HepG2 (cell line): ENCODE measurements at regions not wholly inside any gene's neighbourhood (a gene's known extent, or its start where the extent isn't known, plus 50 kb on each side); places are given as distances from the start of the nearest gene placed in this dataset.

Experiments
- ATAC-seq: fragments of 200-7000 bp; cut with Tn5 transposase; 3 replicates; pipeline ENCODE4 v1.9.1; 2020; ENCODE audit warnings: mild to moderate bottlenecking, moderate library complexity
- BruUV-seq: library from RNA; stranded (reverse); fragments of 400-500 nt; replicated peaks from 2 replicates; lab custom pipeline; 2021; lab: Mats Ljungman, UMichigan
- CTCF ChIA-PET: fragments of 300-600 bp; formaldehyde crosslinking; extraction: SDS; loops from one replicate; lab custom pipeline; 2021; ENCODE audit warnings: low total read pairs, inconsistent platforms, low intra/inter-chr PET ratio; lab: Yijun Ruan, JAX
- POLR2A ChIA-PET: fragments of 350-600 bp; sonication (Branson Sonifier 250); formaldehyde crosslinking; loops from one replicate; lab custom pipeline; 2020; ENCODE audit warnings: antibody characterized with exemption, inconsistent platforms; lab: Yijun Ruan, JAX
- DNase-seq: peaks from one replicate; pipeline ENCODE4 v3.0.0-alpha.2; 2015; ENCODE audit warnings: low spot score
- FAIRE-seq: peaks from 3 replicates; lab custom pipeline; 2011; peaks lifted over from hg19 to GRCh38; lab: Jason Lieb, UNC
- H2AFZ ChIP-seq: one replicate; pipeline ENCODE4 v1.6.1; 2011; ENCODE audit warnings: low read length, inconsistent platforms
- H3K27ac ChIP-seq: fragments of 300-600 bp; 3 replicates; pipeline ENCODE4 v1.8.0; 2011; ENCODE audit warnings: mixed run types, mild to moderate bottlenecking, mixed read lengths, low read length, inconsistent platforms; ENCODE audit not compliant: insufficient read depth; ENCODE audit errors: extremely low read length
- H3K27me3 ChIP-seq, 2 experiments: fragments of 200-600 bp in 1 of 2; 2 replicates in 1 of 2; 3 replicates in 1 of 2; pipeline versions ENCODE4 v1.6.0 to v1.8.0; 2011; ENCODE audit warnings: low read length in 2 of 2, mild to moderate bottlenecking in 2 of 2, moderate library complexity in 2 of 2, inconsistent platforms in 1 of 2; ENCODE audit not compliant: insufficient read depth in 2 of 2, control insufficient read depth in 1 of 2
- H3K36me3 ChIP-seq, 2 experiments: fragments of 200-600 bp in 1 of 2; replicated peaks in 1 of 2; 2 replicates in 1 of 2; 3 replicates in 1 of 2; pipeline versions ENCODE4 v1.5.1 to v1.8.0; 2011; ENCODE audit warnings: low read length in 2 of 2, inconsistent platforms in 1 of 2; ENCODE audit not compliant: insufficient read depth in 2 of 2, control insufficient read depth in 1 of 2
- H3K4me1 ChIP-seq: 2 replicates; pipeline ENCODE4 v1.5.1; 2012; ENCODE audit warnings: low read length, inconsistent platforms; ENCODE audit not compliant: insufficient read depth
- H3K4me2 ChIP-seq: 2 replicates; pipeline ENCODE4 v1.6.0; 2011; ENCODE audit warnings: low read depth, low read length, inconsistent platforms
- H3K4me3 ChIP-seq, 3 experiments: fragments of 200-600 bp in 1 of 3; sonication (generic), shearing (Covaris generic) in 1 of 3; replicated peaks in 1 of 3; 2 replicates each; pipeline ENCODE4 v1.5.1; 2011 to 2016; ENCODE audit warnings: low read length in 3 of 3, inconsistent platforms in 2 of 3, low read depth in 2 of 3, mild to moderate bottlenecking in 2 of 3, control low read depth in 1 of 3, mixed read lengths in 1 of 3; ENCODE audit not compliant: insufficient read depth in 1 of 3
- H3K79me2 ChIP-seq: one replicate; pipeline ENCODE4 v1.6.1; 2011; ENCODE audit warnings: low read length, inconsistent platforms; ENCODE audit not compliant: insufficient read depth
- H3K9ac ChIP-seq: 2 replicates; pipeline ENCODE4 v1.6.0; 2011; ENCODE audit warnings: mild to moderate bottlenecking, low read depth, low read length, inconsistent platforms; ENCODE audit not compliant: insufficient read depth
- H3K9me3 ChIP-seq: 2 replicates; pipeline ENCODE4 v1.5.1; 2012; ENCODE audit warnings: mild to moderate bottlenecking, low read length
- H4K20me1 ChIP-seq: 2 replicates; pipeline ENCODE4 v1.6.0; 2011; ENCODE audit warnings: inconsistent platforms, mild to moderate bottlenecking, low read length, moderate library complexity; ENCODE audit not compliant: insufficient read depth
- BHLHE40 ChIP-seq: IDR thresholded peaks from 2 replicates; pipeline ENCODE4 v1.6.1; 2011; ENCODE audit warnings: low read length, improper control_type of control experiment
- BRD4 ChIP-seq: sonication (generic); formaldehyde crosslinking; IDR thresholded peaks from 2 replicates; pipeline ENCODE4 v1.4.0; 2020; ENCODE audit warnings: missing genetic modification reagents
- CREM ChIP-seq, 2 experiments: sonication (generic) in 1 of 2; formaldehyde crosslinking in 1 of 2; IDR thresholded peaks; 2 replicates each; pipeline versions ENCODE4 v1.4.0 to v1.6.1; 2016 to 2020; ENCODE audit warnings: antibody characterized with exemption in 1 of 2, mild to moderate bottlenecking in 1 of 2, missing genetic modification reagents in 1 of 2
- DMAP1 ChIP-seq: IDR thresholded peaks from 2 replicates; pipeline ENCODE4 v1.6.1; 2016
- HIC2 ChIP-seq: sonication (generic); formaldehyde crosslinking; IDR thresholded peaks from 2 replicates; pipeline ENCODE4 v1.9.0; 2022; ENCODE audit warnings: low read depth, missing genetic modification reagents
- KMT2A ChIP-seq: sonication (generic); formaldehyde crosslinking; IDR thresholded peaks from 2 replicates; pipeline ENCODE4 v1.4.0; 2020; ENCODE audit warnings: missing genetic modification reagents
- PREB ChIP-seq: sonication (generic); formaldehyde crosslinking; IDR thresholded peaks from 2 replicates; pipeline ENCODE4 v1.4.0; 2020; ENCODE audit warnings: missing genetic modification reagents
- REL ChIP-seq: sonication (generic); formaldehyde crosslinking; conservative IDR thresholded peaks from 2 replicates; pipeline ENCODE4 v1.8.0; 2022; ENCODE audit warnings: mild to moderate bottlenecking, missing genetic modification reagents, moderate library complexity
- SP2 ChIP-seq: sonication (generic); formaldehyde crosslinking; IDR thresholded peaks from 2 replicates; pipeline ENCODE4 v1.5.1; 2020; ENCODE audit warnings: mild to moderate bottlenecking, missing genetic modification reagents
- TCF7 ChIP-seq: sonication (generic); IDR thresholded peaks from 2 replicates; pipeline ENCODE4 v1.6.1; 2016; ENCODE audit warnings: antibody characterized with exemption, low read depth
- ZC3H13 ChIP-seq: sonication (generic); formaldehyde crosslinking; IDR thresholded peaks from 2 replicates; pipeline ENCODE4 v1.8.1; 2023; ENCODE audit warnings: mild to moderate bottlenecking, missing genetic modification reagents, moderate library complexity
- ZMYM3 ChIP-seq: sonication (generic); formaldehyde crosslinking; IDR thresholded peaks from 2 replicates; pipeline ENCODE4 v1.5.1; 2020; ENCODE audit warnings: mild to moderate bottlenecking, missing genetic modification reagents
- ZNF260 ChIP-seq: sonication (generic); formaldehyde crosslinking; IDR thresholded peaks from 2 replicates; pipeline ENCODE4 v1.4.0; 2020; ENCODE audit warnings: missing genetic modification reagents, low read depth, mild to moderate bottlenecking, borderline replicate concordance
- ZNF275 ChIP-seq: sonication (generic); formaldehyde crosslinking; IDR thresholded peaks from 2 replicates; pipeline ENCODE4 v1.8.0; 2022; ENCODE audit warnings: missing genetic modification reagents, mild to moderate bottlenecking, inconsistent platforms, borderline replicate concordance
- ZNF564 ChIP-seq: sonication (generic); formaldehyde crosslinking; IDR thresholded peaks from 2 replicates; pipeline ENCODE4 v1.8.1; 2023; ENCODE audit warnings: mild to moderate bottlenecking, missing genetic modification reagents
- ZNF761 ChIP-seq: sonication (generic); formaldehyde crosslinking; conservative IDR thresholded peaks from 2 replicates; pipeline ENCODE4 v1.4.0; 2020; ENCODE audit warnings: mild to moderate bottlenecking, missing genetic modification reagents
- WGBS: methylation state at CpG from one replicate; pipeline ENCODE4 v1.1.6; 2017; ENCODE audit warnings: low lambda C conversion rate; 5-methylcytosine and 5-hydroxymethylcytosine counted together
- in situ Hi-C: cut with HindIII; loops from 2 replicates; pipeline ENCODE4 v1.10.0; 2017; ENCODE audit warnings: low pct_unique_long_range_greater_than_20kb; ENCODE audit not compliant: extremely low pct_ligation_motif_present
- intact Hi-C: fragments of 100-400 bp; cut with micrococcal nuclease; formaldehyde crosslinking; loops from one replicate; pipeline ENCODE4 v1.10.0; 2022; ENCODE audit not compliant: unreplicated experiment

- Histone ChIP-seq H3K4me2 (no peak overlapping the region), H3K79me2 (no peaks in the 10 kb centered on the region), H3K4me3 (no peak overlapping the region), H3K9ac (no peak overlapping the region), H2AFZ (no peak overlapping the region), H3K9me3 (no peaks in the 10 kb centered on the region), H3K27me3 (no peaks in the 10 kb centered on the region), H3K36me3 (no peaks in the 10 kb centered on the region), H3K4me1 (no peaks in the 10 kb centered on the region), H4K20me1 (no peaks in the 10 kb centered on the region), H3K27ac (no peak overlapping the region)
- ChIA-PET POLR2A (no interaction called here), CTCF (no interaction called here)
- no peak for DNase-seq
- FAIRE-seq = no peak
- no peak for ATAC-seq
- no TSS peak for BruUV-seq
- no peak for TF ChIP-seq HIC2 (CRISPR knock-in tag)
- no peak for TF ChIP-seq DMAP1 (CRISPR knock-in tag)
- no peak for TF ChIP-seq ZNF275 (CRISPR knock-in tag)
- no peak for TF ChIP-seq ZNF260
- no peak for TF ChIP-seq SP2 (CRISPR knock-in tag)
- no peak for TF ChIP-seq ZNF761 (CRISPR knock-in tag)
- TF ChIP-seq ZMYM3 (CRISPR knock-in tag) = no peak
- no peak for TF ChIP-seq REL (CRISPR knock-in tag)
- TF ChIP-seq ZNF564 (CRISPR knock-in tag) = no peak
- no peak for TF ChIP-seq CREM (IDR thresholded peaks at IDR 0.05)
- TF ChIP-seq CREM (CRISPR knock-in tag; IDR thresholded peaks at IDR 0.05) = no peak
- no peak for TF ChIP-seq ZC3H13
- TF ChIP-seq TCF7 = no peak
- TF ChIP-seq KMT2A (CRISPR knock-in tag) = no peak
- TF ChIP-seq BRD4 (CRISPR knock-in tag) = no peak
- no peak for TF ChIP-seq PREB (CRISPR knock-in tag)
- no peak for TF ChIP-seq BHLHE40
- in situ Hi-C loops (no loop called here), intact Hi-C loops (no loop called here)
- WGBS = 0% methylated on average over 4 of the region's 4 CpGs
Observed at GRCh38 chr3:106810300-106810875, 566.9 kb upstream of the CCDC54 start.
